ENCODE measurements at regions not wholly inside any gene's neighbourhood (a gene's known extent, or its start where the extent isn't known, plus 50 kb on each side); places are given as distances from the start of the nearest gene placed in this dataset.
A peak's percentile ranks its signal among the peaks of the same experiment; 100 is the strongest.

GRCh38 chr2:156164091-156164720, 168.3 kb downstream of the NR4A2 start:
- DNase-seq = no peak

GRCh38 chr2:156158808-156159207, 173.7 kb downstream of the NR4A2 start:
- no peak for DNase-seq

GRCh38 chr2:156157670-156158069, 174.9 kb downstream of the NR4A2 start:
- no peak for DNase-seq

GRCh38 chr2:156156580-156156979, 175.9 kb downstream of the NR4A2 start:
- DNase-seq = no peak

GRCh38 chr2:156155319-156155718, 177.2 kb downstream of the NR4A2 start:
- no peak for DNase-seq

- no peak for DNase-seq
These were observed 181.2 kb downstream of the NR4A2 start for GRCh38 chr2:156151351-156151750.

- DNase-seq = peak; percentile 24
These were observed 184.8 kb downstream of the NR4A2 start for GRCh38 chr2:156147594-156148330.

GRCh38 chr2:156145976-156146375, 186.5 kb downstream of the NR4A2 start:
- peak; percentile 70 for DNase-seq

- no peak for DNase-seq
These were observed 187.1 kb downstream of the NR4A2 start for GRCh38 chr2:156145469-156145868.

GRCh38 chr2:156136566-156136965, 196.0 kb downstream of the NR4A2 start:
- no peak for DNase-seq

GRCh38 chr2:156134887-156135286, 197.6 kb downstream of the NR4A2 start:
- DNase-seq = no peak

GRCh38 chr2:156132941-156133340, 199.6 kb downstream of the NR4A2 start:
- DNase-seq = no peak

GRCh38 chr2:156132130-156132529, 200.4 kb downstream of the NR4A2 start:
- no peak for DNase-seq

- DNase-seq = no peak
These were observed 203.3 kb downstream of the NR4A2 start for GRCh38 chr2:156129227-156129626.

- no peak for DNase-seq
These were observed 207.5 kb downstream of the NR4A2 start for GRCh38 chr2:156125018-156125417.

- DNase-seq = no peak
These were observed 208.1 kb downstream of the NR4A2 start for GRCh38 chr2:156124458-156124857.

GRCh38 chr2:156118753-156119416, 213.6 kb downstream of the NR4A2 start:
- DNase-seq = no peak

- DNase-seq = no peak
These were observed 216.4 kb downstream of the NR4A2 start for GRCh38 chr2:156116113-156116512.

- no peak for DNase-seq
These were observed 217.2 kb downstream of the NR4A2 start for GRCh38 chr2:156115338-156115737.

GRCh38 chr2:156112323-156112722, 220.2 kb downstream of the NR4A2 start:
- DNase-seq = no peak

- DNase-seq = no peak
These were observed 221.6 kb downstream of the NR4A2 start for GRCh38 chr2:156110890-156111289.

- no peak for DNase-seq
These were observed 233.1 kb downstream of the NR4A2 start for GRCh38 chr2:156099382-156099781.

GRCh38 chr2:156098506-156098905, 234.0 kb downstream of the NR4A2 start:
- no peak for DNase-seq

- DNase-seq = no peak
These were observed 243.9 kb downstream of the NR4A2 start for GRCh38 chr2:156088587-156088986.

Measured in tongue (tissue), 1 donor.